ENCODE measurements at regions not wholly inside any gene's neighbourhood (a gene's known extent, or its start where the extent isn't known, plus 50 kb on each side); places are given as distances from the start of the nearest gene placed in this dataset.

GRCh38 chr2:188238386-188238785, 53.3 kb upstream of the GULP1 start:
- no peak for DNase-seq
